ENCODE measurements at regions not wholly inside any gene's neighbourhood (a gene's known extent, or its start where the extent isn't known, plus 50 kb on each side); places are given as distances from the start of the nearest gene placed in this dataset.

- Histone ChIP-seq H3K9me3 (ENCODE audit: control extremely low read depth in 1 of 3, control insufficient read depth in 2 of 3, insufficient read depth in 1 of 3, low read length in 2 of 3) (no peaks in the 10 kb centered on the region), H3K27me3 (replicated peaks in 1 of 4; ENCODE audit: control extremely low read depth in 1 of 4, control insufficient read depth in 3 of 4, insufficient read depth in 4 of 4, low read length in 3 of 4) (peaks cover 0 to 7% (median 0%) of the 10 kb centered on the region in 4 experiments), H3K79me2 (ENCODE audit: control insufficient read depth, insufficient read depth, low read length) (no peaks in the 10 kb centered on the region), H3K36me3 (replicated peaks in 1 of 2; ENCODE audit: control extremely low read depth in 1 of 2, control insufficient read depth in 1 of 2, extremely low read depth in 1 of 2, insufficient read depth in 2 of 2, low read length in 1 of 2) (no peaks in the 10 kb centered on the region), H4K20me1 (ENCODE audit: control insufficient read depth, insufficient read depth, low read length, poor library complexity, severe bottlenecking) (no peaks in the 10 kb centered on the region), H3K4me1 (ENCODE audit: control insufficient read depth in 2 of 2, insufficient read depth in 2 of 2, low read length in 2 of 2) (no peaks in the 10 kb centered on the region), H3K4me3 (ENCODE audit: control extremely low read depth in 1 of 5, extremely low read depth in 1 of 5, insufficient read depth in 1 of 5, low read depth in 2 of 5, low read length in 4 of 5) (no peak overlapping the region), H2AFZ (ENCODE audit: insufficient read depth, low read depth, low read length, poor library complexity, severe bottlenecking) (no peak overlapping the region), H3K27ac (ENCODE audit: low read length in 2 of 2) (no peak overlapping the region), H3K9ac (ENCODE audit: low read length) (no peak overlapping the region), H3K4me2 (replicated peaks; ENCODE audit: low read depth, low read length, poor library complexity, severe bottlenecking) (no peak overlapping the region)
- intact Hi-C loops (cut with micrococcal nuclease): no loop called here
- TF ChIP-seq EZH2 (IDR thresholded peaks at IDR 0.05; ENCODE audit: borderline replicate concordance, insufficient read depth, low read depth, low read length, poor library complexity, severe bottlenecking) (no peak), CTCF (IDR thresholded peaks at IDR 0.05) (no peak)
- H3K27me3 Mint-ChIP-seq: peaks cover 48% of the 10 kb centered on the region
- DNase-seq: no peak
- ChIA-PET CTCF (no interaction called here), POLR2A (no interaction called here)
- H3K27ac Mint-ChIP-seq: no peak overlapping the region
- no CpG with 5 or more reads among the region's 2 CpGs for WGBS (ENCODE audit: insufficient coverage)
- no peak overlapping the region for H3K4me3 Mint-ChIP-seq
- no peak for ATAC-seq (ENCODE audit: low read depth)
- no peaks in the 10 kb centered on the region for H3K4me1 Mint-ChIP-seq
- no peaks in the 10 kb centered on the region for H3K9me3 Mint-ChIP-seq (ENCODE audit: insufficient read depth)
Measured at GRCh38 chr1:100791586-100791985, 72.0 kb downstream of the VCAM1 start.

DNA sequence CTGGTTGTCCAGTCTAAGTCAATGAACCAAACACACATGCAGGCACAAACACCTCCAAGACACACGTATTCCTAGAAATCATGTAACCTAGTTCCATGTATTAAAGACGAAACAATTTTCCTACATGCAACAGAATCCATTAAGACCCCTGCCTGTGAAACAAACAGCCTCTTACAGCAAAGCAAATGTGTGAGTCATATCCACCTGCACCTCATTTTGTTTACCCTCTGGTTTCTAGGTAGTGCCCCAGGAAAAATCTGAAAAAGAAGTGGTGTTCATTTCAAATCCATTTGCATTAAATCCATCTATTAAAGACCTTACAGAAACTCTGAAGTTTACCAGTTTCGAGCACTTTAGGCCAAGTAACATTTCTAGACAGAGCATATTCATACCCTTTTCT, 74.1 kb downstream of the VCAM1 start:
- Mint-ChIP-seq H3K4me3 (no peak overlapping the region), H3K9me3 (ENCODE audit: insufficient read depth) (no peaks in the 10 kb centered on the region), H3K27ac (no peak overlapping the region), H3K27me3 (peaks cover 53% of the 10 kb centered on the region), H3K4me1 (no peaks in the 10 kb centered on the region)
- peaks cover 0 to 5% (median 0%) of the 10 kb centered on the region in 4 experiments for H3K27me3 ChIP-seq (replicated peaks in 1 of 4; ENCODE audit: control extremely low read depth in 1 of 4, control insufficient read depth in 3 of 4, insufficient read depth in 4 of 4, low read length in 3 of 4)
- no peak overlapping the region for H3K27ac ChIP-seq (ENCODE audit: low read length in 2 of 2)
- H3K9me3 ChIP-seq (ENCODE audit: control extremely low read depth in 1 of 3, control insufficient read depth in 2 of 3, insufficient read depth in 1 of 3, low read length in 2 of 3): no peaks in the 10 kb centered on the region
- 75% methylated on average over 2 of the region's 3 CpGs for WGBS (ENCODE audit: insufficient coverage)
- no peak overlapping the region for H3K4me3 ChIP-seq (ENCODE audit: control extremely low read depth in 1 of 5, extremely low read depth in 1 of 5, insufficient read depth in 1 of 5, low read depth in 2 of 5, low read length in 4 of 5)
- ATAC-seq (ENCODE audit: low read depth) (no peak), DNase-seq (no peak)
- H3K79me2 ChIP-seq (ENCODE audit: control insufficient read depth, insufficient read depth, low read length): no peaks in the 10 kb centered on the region
- ChIA-PET POLR2A (no interaction called here), CTCF (no interaction called here)
- intact Hi-C loops (cut with micrococcal nuclease): no loop called here
- TF ChIP-seq EZH2 (IDR thresholded peaks at IDR 0.05; ENCODE audit: borderline replicate concordance, insufficient read depth, low read depth, low read length, poor library complexity, severe bottlenecking) (no peak), CTCF (IDR thresholded peaks at IDR 0.05) (no peak)
- H3K9ac ChIP-seq (ENCODE audit: low read length): no peak overlapping the region
- no peaks in the 10 kb centered on the region for H3K4me1 ChIP-seq (ENCODE audit: control insufficient read depth in 2 of 2, insufficient read depth in 2 of 2, low read length in 2 of 2)
- no peak overlapping the region for H2AFZ ChIP-seq (ENCODE audit: insufficient read depth, low read depth, low read length, poor library complexity, severe bottlenecking)
- H4K20me1 ChIP-seq (ENCODE audit: control insufficient read depth, insufficient read depth, low read length, poor library complexity, severe bottlenecking): no peaks in the 10 kb centered on the region
- H3K36me3 ChIP-seq (replicated peaks in 1 of 2; ENCODE audit: control extremely low read depth in 1 of 2, control insufficient read depth in 1 of 2, extremely low read depth in 1 of 2, insufficient read depth in 2 of 2, low read length in 1 of 2): no peaks in the 10 kb centered on the region
- H3K4me2 ChIP-seq (replicated peaks; ENCODE audit: low read depth, low read length, poor library complexity, severe bottlenecking): no peak overlapping the region
